B cell (primary cell): ENCODE measurements at regions not wholly inside any gene's neighbourhood (a gene's known extent, or its start where the extent isn't known, plus 50 kb on each side); places are given as distances from the start of the nearest gene placed in this dataset.

Experiments
- ATAC-seq: fragments of 200-7000 bp; cut with Tn5 transposase; one replicate; pipeline ENCODE4 v1.10.0; 2021; ENCODE audit warnings: low read depth, mild to moderate bottlenecking, moderate number of reproducible peaks, moderate library complexity
- CTCF ChIA-PET: fragments of 350-600 bp; sonication (Branson Sonifier 250); formaldehyde crosslinking; loops from one replicate; lab custom pipeline; 2021; ENCODE audit warnings: antibody characterized with exemption, inconsistent platforms; lab: Charles Lee
- POLR2A ChIA-PET: fragments of 350-600 bp; sonication (Branson Sonifier 250); formaldehyde crosslinking; loops from one replicate; lab custom pipeline; 2021; ENCODE audit warnings: antibody characterized with exemption; lab: Charles Lee
- DNase-seq: peaks from one replicate; pipeline ENCODE4 v3.0.0; 2013
- H2AFZ ChIP-seq: 2 replicates; pipeline ENCODE4 v1.6.1; 2012; ENCODE audit warnings: mild to moderate bottlenecking, low read depth, low read length; ENCODE audit not compliant: insufficient read depth, poor library complexity, severe bottlenecking
- H3K27ac ChIP-seq, 2 donors: 1 replicate in 1 of 2; 2 replicates in 1 of 2; pipeline ENCODE4 v1.5.1; 2012 to 2013; ENCODE audit warnings: low read length in 2 of 2, mild to moderate bottlenecking in 2 of 2, moderate library complexity in 1 of 2
- H3K27me3 ChIP-seq, 4 experiments: fragments of 200-600 bp in 1 of 4; sonication (generic) in 1 of 4; replicated peaks in 1 of 4; 1 replicate in 2 of 4; 2 replicates in 2 of 4; pipeline versions ENCODE4 v1.6.1 to v1.7.0; 2013 to 2016; ENCODE audit warnings: low read length in 3 of 4, mild to moderate bottlenecking in 2 of 4, mixed read lengths in 1 of 4, moderate library complexity in 1 of 4; ENCODE audit not compliant: insufficient read depth in 4 of 4, control insufficient read depth in 3 of 4; ENCODE audit errors: control extremely low read depth in 1 of 4
- H3K36me3 ChIP-seq, 2 experiments: replicated peaks in 1 of 2; 1 replicate in 1 of 2; 2 replicates in 1 of 2; pipeline versions ENCODE4 v1.6.1 to v1.7.1; 2013; ENCODE audit warnings: low read length in 1 of 2; ENCODE audit not compliant: insufficient read depth in 2 of 2, control insufficient read depth in 1 of 2; ENCODE audit errors: control extremely low read depth in 1 of 2, extremely low read depth in 1 of 2
- H3K4me1 ChIP-seq, 2 donors: fragments of 200-600 bp in 1 of 2; sonication (generic) in 1 of 2; 1 replicate in 1 of 2; 2 replicates in 1 of 2; pipeline versions ENCODE4 v1.5.1 to v1.6.1; 2013 to 2017; ENCODE audit warnings: low read length in 2 of 2; ENCODE audit not compliant: control insufficient read depth in 2 of 2, insufficient read depth in 2 of 2
- H3K4me2 ChIP-seq: replicated peaks from 2 replicates; pipeline ENCODE3; 2012; ENCODE audit warnings: mild to moderate bottlenecking, low read depth, low read length; ENCODE audit not compliant: poor library complexity, severe bottlenecking
- H3K4me3 ChIP-seq, 5 experiments: fragments of 200-600 bp in 1 of 5; sonication (generic) in 1 of 5; 1 replicate in 3 of 5; 2 replicates in 2 of 5; pipeline versions ENCODE4 v1.5.1 to v1.7.0; 2011 to 2016; ENCODE audit warnings: low read length in 4 of 5, mild to moderate bottlenecking in 4 of 5, low read depth in 2 of 5, control low read depth in 1 of 5, moderate library complexity in 1 of 5; ENCODE audit not compliant: insufficient read depth in 1 of 5; ENCODE audit errors: control extremely low read depth in 1 of 5, extremely low read depth in 1 of 5
- H3K79me2 ChIP-seq: fragments of 200-600 bp; sonication (generic); one replicate; pipeline ENCODE4 v1.6.0; 2016; ENCODE audit warnings: low read length; ENCODE audit not compliant: control insufficient read depth, insufficient read depth
- H3K9ac ChIP-seq: fragments of 200-600 bp; sonication (generic); 2 replicates; pipeline ENCODE4 v1.6.1; 2017; ENCODE audit warnings: mild to moderate bottlenecking, low read length, moderate library complexity
- H3K9me3 ChIP-seq, 3 donors: one replicate each; pipeline versions ENCODE4 v1.6.1 to v1.7.1; 2013; ENCODE audit warnings: low read length in 2 of 3; ENCODE audit not compliant: control insufficient read depth in 2 of 3, insufficient read depth in 1 of 3; ENCODE audit errors: control extremely low read depth in 1 of 3
- H4K20me1 ChIP-seq: 2 replicates; pipeline ENCODE4 v1.6.0; 2012; ENCODE audit warnings: mild to moderate bottlenecking, low read length; ENCODE audit not compliant: insufficient read depth, control insufficient read depth, poor library complexity, severe bottlenecking
- H3K27ac Mint-ChIP-seq: one replicate; pipeline ENCODE4 v1.8.0; 2021; ENCODE audit warnings: mixed read lengths
- H3K27me3 Mint-ChIP-seq: one replicate; pipeline ENCODE4 v1.8.0; 2021; ENCODE audit warnings: mixed read lengths
- H3K4me1 Mint-ChIP-seq: one replicate; pipeline ENCODE4 v1.8.0; 2021; ENCODE audit warnings: mixed read lengths
- H3K4me3 Mint-ChIP-seq: one replicate; pipeline ENCODE4 v1.8.0; 2021; ENCODE audit warnings: mixed read lengths
- H3K9me3 Mint-ChIP-seq: one replicate; pipeline ENCODE4 v1.8.0; 2022; ENCODE audit warnings: mixed read lengths; ENCODE audit not compliant: insufficient read depth
- EZH2 ChIP-seq: IDR thresholded peaks from 2 replicates; pipeline ENCODE4 v1.6.1; 2012; ENCODE audit warnings: borderline replicate concordance, low read depth, mild to moderate bottlenecking, moderate library complexity, low read length; ENCODE audit not compliant: insufficient read depth, poor library complexity, severe bottlenecking
- WGBS: methylation state at CpG from one replicate; pipeline ENCODE4 v1.1.5; 2013; ENCODE audit warnings: missing lambda C conversion rate; ENCODE audit not compliant: insufficient coverage; 5-methylcytosine and 5-hydroxymethylcytosine counted together
- intact Hi-C: fragments of 100-400 bp; cut with micrococcal nuclease; formaldehyde crosslinking; loops from one replicate; pipeline ENCODE4 v1.10.0; 2022
- TF ChIP-seq, protein P1 (sequence below): fragments of 200-600 bp; IDR thresholded peaks from one replicate; pipeline ENCODE4 v1.8.0; 2022; ENCODE audit warnings: antibody characterized with exemption, mild to moderate bottlenecking

- Histone ChIP-seq H4K20me1 (no peaks in the 10 kb centered on the region), H3K9me3 (peaks cover 0 to 15% (median 0%) of the 10 kb centered on the region in 3 donors), H3K79me2 (no peaks in the 10 kb centered on the region), H3K27me3 (no peaks in the 10 kb centered on the region), H3K36me3 (no peaks in the 10 kb centered on the region), H3K4me2 (no peak overlapping the region), H2AFZ (no peak overlapping the region), H3K27ac (no peak overlapping the region), H3K9ac (no peak overlapping the region), H3K4me1 (peaks cover 4 to 17% of the 10 kb centered on the region in 2 donors), H3K4me3 (no peak overlapping the region)
- no peak overlapping the region for H3K4me3 Mint-ChIP-seq
- no peak for ATAC-seq
- TF ChIP-seq, protein P1, sequence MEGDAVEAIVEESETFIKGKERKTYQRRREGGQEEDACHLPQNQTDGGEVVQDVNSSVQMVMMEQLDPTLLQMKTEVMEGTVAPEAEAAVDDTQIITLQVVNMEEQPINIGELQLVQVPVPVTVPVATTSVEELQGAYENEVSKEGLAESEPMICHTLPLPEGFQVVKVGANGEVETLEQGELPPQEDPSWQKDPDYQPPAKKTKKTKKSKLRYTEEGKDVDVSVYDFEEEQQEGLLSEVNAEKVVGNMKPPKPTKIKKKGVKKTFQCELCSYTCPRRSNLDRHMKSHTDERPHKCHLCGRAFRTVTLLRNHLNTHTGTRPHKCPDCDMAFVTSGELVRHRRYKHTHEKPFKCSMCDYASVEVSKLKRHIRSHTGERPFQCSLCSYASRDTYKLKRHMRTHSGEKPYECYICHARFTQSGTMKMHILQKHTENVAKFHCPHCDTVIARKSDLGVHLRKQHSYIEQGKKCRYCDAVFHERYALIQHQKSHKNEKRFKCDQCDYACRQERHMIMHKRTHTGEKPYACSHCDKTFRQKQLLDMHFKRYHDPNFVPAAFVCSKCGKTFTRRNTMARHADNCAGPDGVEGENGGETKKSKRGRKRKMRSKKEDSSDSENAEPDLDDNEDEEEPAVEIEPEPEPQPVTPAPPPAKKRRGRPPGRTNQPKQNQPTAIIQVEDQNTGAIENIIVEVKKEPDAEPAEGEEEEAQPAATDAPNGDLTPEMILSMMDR: peak; percentile 60
- TF ChIP-seq EZH2: no peak
- DNase-seq: peak; percentile 35
- no peak overlapping the region for H3K27ac Mint-ChIP-seq
- peaks cover 4% of the 10 kb centered on the region for H3K4me1 Mint-ChIP-seq
- no peaks in the 10 kb centered on the region for H3K9me3 Mint-ChIP-seq
- intact Hi-C loops: loop anchor here (5.0 kb wide), 1 partner anchor 166 kb away; no protein-coding TSS in a partner anchor
- no peaks in the 10 kb centered on the region for H3K27me3 Mint-ChIP-seq
- POLR2A ChIA-PET: no interaction called here
- WGBS: 100% methylated on average over 6 of the region's 9 CpGs
- CTCF ChIA-PET: interaction anchor here (0.5 kb wide), 1 partner anchor 259 kb away, joined by 3 read pairs; no protein-coding TSS in a partner anchor
Observed at GRCh38 chr19:28466107-28467045, 746.6 kb downstream of the UQCRFS1 start.
